ENCODE measurements at regions not wholly inside any gene's neighbourhood (a gene's known extent, or its start where the extent isn't known, plus 50 kb on each side); places are given as distances from the start of the nearest gene placed in this dataset.
"Not testable (repeated sequence)": the region's sequence is repeated elsewhere in the genome, so short reads cannot be mapped to it uniquely, and the experiment has no call there.

GRCh38 chr5:164439799-164440198 lies 934.4 kb downstream of the MAT2B start:
- no peak for DNase-seq

GRCh38 chr5:164449460-164449859 lies 944.0 kb downstream of the MAT2B start:
- no peak for DNase-seq

GRCh38 chr5:164466033-164466432 lies 960.6 kb downstream of the MAT2B start:
- no peak for DNase-seq

GRCh38 chr5:164470312-164470711 lies 964.9 kb downstream of the MAT2B start:
- DNase-seq: no peak

GRCh38 chr5:164472165-164472564 lies 966.7 kb downstream of the MAT2B start:
- peak; percentile 8 to 47 for DNase-seq

- peak in 1 of 2 experiments; percentile 48 for DNase-seq
These were observed 970.0 kb downstream of the MAT2B start for GRCh38 chr5:164475339-164475977.

- DNase-seq: no peak
These were observed 975.9 kb downstream of the MAT2B start for GRCh38 chr5:164481270-164481669.

GRCh38 chr5:164482351-164482750 lies 976.9 kb downstream of the MAT2B start:
- DNase-seq: peak; percentile 19 to 65

- no peak for DNase-seq
These were observed 979.5 kb downstream of the MAT2B start for GRCh38 chr5:164484948-164485347.

GRCh38 chr5:164487939-164488338 lies 982.5 kb downstream of the MAT2B start:
- no peak for DNase-seq

- DNase-seq: no peak
These were observed 992.1 kb downstream of the MAT2B start for GRCh38 chr5:164497311-164498064.

GRCh38 chr5:164498438-164498837 lies 993.0 kb downstream of the MAT2B start:
- DNase-seq: no peak

- no peak for DNase-seq
These were observed 995.4 kb downstream of the MAT2B start for GRCh38 chr5:164500856-164501255.

- no peak for DNase-seq
These were observed 995.9 kb downstream of the MAT2B start for GRCh38 chr5:164501344-164501743.

- peak; percentile 1 to 68 for DNase-seq
These were observed 998.8 kb downstream of the MAT2B start for GRCh38 chr5:164504141-164504772.

- DNase-seq: no peak
These were observed 1000.4 kb downstream of the MAT2B start for GRCh38 chr5:164505791-164506190.

- no peak for DNase-seq
These were observed 1012.8 kb downstream of the MAT2B start for GRCh38 chr5:164518067-164518740.

- no peak for DNase-seq
These were observed 1013.3 kb downstream of the MAT2B start for GRCh38 chr5:164518741-164519080.

- DNase-seq: peak in 1 of 2 experiments; percentile 9
These were observed 1026.9 kb downstream of the MAT2B start for GRCh38 chr5:164532235-164532900.

GRCh38 chr5:164533426-164533825 lies 1028.0 kb downstream of the MAT2B start:
- not testable (repeated sequence) for DNase-seq

GRCh38 chr5:164540174-164540573 lies 1034.8 kb downstream of the MAT2B start:
- no peak for DNase-seq

- no peak for DNase-seq
These were observed 1040.1 kb downstream of the MAT2B start for GRCh38 chr5:164545507-164545906.

GRCh38 chr5:164553851-164554250 lies 1048.4 kb downstream of the MAT2B start:
- DNase-seq: no peak

Data from NCI-H524 (cell line).